ENCODE measurements at regions not wholly inside any gene's neighbourhood (a gene's known extent, or its start where the extent isn't known, plus 50 kb on each side); places are given as distances from the start of the nearest gene placed in this dataset.

DNA sequence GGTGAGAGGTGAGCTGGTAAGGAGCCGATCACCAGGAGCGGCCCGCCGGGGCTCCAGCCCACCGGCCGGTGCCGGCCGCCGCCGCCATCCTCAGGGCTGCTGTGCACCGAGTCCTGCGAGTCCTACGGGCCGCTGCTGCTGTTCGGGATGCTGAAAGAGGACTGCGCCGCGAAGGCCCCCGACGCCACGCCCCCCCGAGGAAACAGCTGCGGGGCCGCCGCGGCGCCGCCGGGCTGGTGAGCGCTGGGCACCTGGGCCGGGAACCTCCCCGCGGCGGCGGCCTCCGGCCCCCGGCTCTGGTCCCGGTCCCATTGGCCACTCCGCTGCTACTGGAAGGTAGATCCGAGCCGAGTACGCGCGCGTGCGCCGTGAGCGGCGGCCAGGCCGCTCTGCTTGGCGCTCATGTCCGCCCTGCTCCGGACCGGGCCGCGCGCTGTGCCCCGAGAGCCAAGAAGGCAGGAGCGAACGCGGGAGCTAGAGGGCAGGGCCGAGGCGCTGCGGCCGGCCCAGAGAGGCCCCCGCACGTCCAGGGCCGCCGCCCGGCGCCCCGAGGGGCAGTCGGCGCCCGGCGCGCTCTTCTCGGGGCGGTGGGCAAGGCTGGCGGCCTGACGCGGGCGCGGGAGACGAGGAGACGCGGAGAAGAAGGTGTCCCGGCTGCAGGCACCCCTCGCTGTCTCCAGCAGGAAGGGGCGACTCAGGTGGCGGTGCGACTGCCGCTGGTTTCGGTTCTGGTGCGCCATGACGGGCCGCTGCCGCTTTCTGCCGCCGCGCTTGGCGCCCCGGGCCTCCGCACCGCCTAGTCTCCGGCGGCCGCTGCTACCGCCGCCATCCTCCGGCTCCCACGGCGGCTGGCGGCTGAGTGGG lies 121.3 kb upstream of the WIPF3 start:
- TF ChIP-seq ZNF274 (IDR thresholded peaks at IDR 0.05; ENCODE audit: low read depth, low read length) (no peak), SUZ12 (IDR thresholded peaks at IDR 0.05; ENCODE audit: extremely low read depth, insufficient read depth, insufficient read length) (no peak)
